DOHH2 (cell line): ENCODE measurements at regions not wholly inside any gene's neighbourhood (a gene's known extent, or its start where the extent isn't known, plus 50 kb on each side); places are given as distances from the start of the nearest gene placed in this dataset.

Experiments
- H3F3A ChIP-seq: fragments of 200-600 bp; sonication (generic), shearing (Covaris generic); 2 replicates; pipeline ENCODE4 v1.6.0; 2016; ENCODE audit warnings: antibody characterized with exemption, mild to moderate bottlenecking; ENCODE audit not compliant: control insufficient read depth, insufficient read depth
- H3K27ac ChIP-seq: fragments of 200-600 bp; sonication (generic); 2 replicates; pipeline ENCODE4 v1.5.1; 2014; ENCODE audit warnings: low read depth, mild to moderate bottlenecking, low read length, moderate library complexity
- H3K27me3 ChIP-seq: fragments of 200-600 bp; sonication (generic); 2 replicates; pipeline ENCODE4 v1.6.1; 2014; ENCODE audit warnings: mild to moderate bottlenecking, low read length, mixed read lengths; ENCODE audit not compliant: control insufficient read depth
- H3K36me3 ChIP-seq: fragments of 200-600 bp; sonication (generic); 2 replicates; pipeline ENCODE4 v1.6.1; 2014; ENCODE audit warnings: mild to moderate bottlenecking, low read length, moderate library complexity, mixed read lengths; ENCODE audit not compliant: control insufficient read depth
- H3K4me1 ChIP-seq: fragments of 200-600 bp; sonication (generic); 2 replicates; pipeline ENCODE4 v1.6.1; 2014; ENCODE audit warnings: mild to moderate bottlenecking, low read length, mixed read lengths; ENCODE audit not compliant: control insufficient read depth
- H3K4me2 ChIP-seq: fragments of 200-600 bp; sonication (generic); 2 replicates; pipeline ENCODE4 v1.6.0; 2014; ENCODE audit warnings: mild to moderate bottlenecking, low read length, moderate library complexity
- H3K4me3 ChIP-seq: fragments of 200-600 bp; sonication (generic); 2 replicates; pipeline ENCODE4 v1.5.1; 2014; ENCODE audit warnings: mild to moderate bottlenecking, low read length, mixed read lengths
- H3K79me2 ChIP-seq: fragments of 200-600 bp; sonication (generic); 2 replicates; pipeline ENCODE4 v1.6.1; 2014; ENCODE audit warnings: mild to moderate bottlenecking, low read length, mixed read lengths; ENCODE audit not compliant: control insufficient read depth
- H3K9me2 ChIP-seq: fragments of 200-600 bp; sonication (generic); replicated peaks from 2 replicates; pipeline ENCODE4 v1.6.1; 2014; ENCODE audit warnings: mild to moderate bottlenecking, low read length, mixed read lengths; ENCODE audit not compliant: control insufficient read depth
- H3K9me3 ChIP-seq: fragments of 200-600 bp; sonication (generic); 2 replicates; pipeline ENCODE4 v1.6.1; 2014; ENCODE audit warnings: antibody characterized with exemption, low read length, mixed read lengths; ENCODE audit not compliant: control insufficient read depth, insufficient read depth
- H4K20me1 ChIP-seq: fragments of 200-600 bp; sonication (generic); 2 replicates; pipeline ENCODE4 v1.6.0; 2014; ENCODE audit warnings: low read depth, mild to moderate bottlenecking, antibody characterized with exemption, low read length, moderate library complexity; ENCODE audit not compliant: control insufficient read depth, insufficient read depth
- CTCF ChIP-seq: fragments of 200-600 bp; sonication (generic); IDR thresholded peaks from one replicate; pipeline ENCODE4 v1.5.1; 2014; ENCODE audit warnings: antibody characterized with exemption, mild to moderate bottlenecking, low read depth, low read length; ENCODE audit not compliant: poor library complexity, severe bottlenecking
- EZH2phosphoT487 ChIP-seq: fragments of 200-600 bp; sonication (generic); IDR thresholded peaks from 2 replicates; pipeline ENCODE4 v1.6.1; 2017; ENCODE audit warnings: borderline replicate concordance, mild to moderate bottlenecking, antibody characterized with exemption, low read length, moderate library complexity, mixed read lengths

GRCh38 chr15:50819344-50819743 is 53.8 kb upstream of the SPPL2A start:
- Histone ChIP-seq H3K36me3 (no peaks in the 10 kb centered on the region), H3K9me3 (no peaks in the 10 kb centered on the region), H3K4me3 (no peak overlapping the region), H3K27ac (no peak overlapping the region), H3K9me2 (no peaks in the 10 kb centered on the region), H3K27me3 (peaks cover 9% of the 10 kb centered on the region), H3K4me1 (no peaks in the 10 kb centered on the region), H3F3A (no peaks in the 10 kb centered on the region), H4K20me1 (no peaks in the 10 kb centered on the region), H3K4me2 (no peak overlapping the region), H3K79me2 (no peaks in the 10 kb centered on the region)
- TF ChIP-seq CTCF (no peak), EZH2phosphoT487 (no peak)

- no peaks in the 10 kb centered on the region for H3K9me3 ChIP-seq
- no peak for TF ChIP-seq EZH2phosphoT487
- no peak for TF ChIP-seq CTCF
- no peaks in the 10 kb centered on the region for H3K79me2 ChIP-seq
- H3F3A ChIP-seq, result no peaks in the 10 kb centered on the region
- no peaks in the 10 kb centered on the region for H3K4me1 ChIP-seq
- H3K36me3 ChIP-seq, result no peaks in the 10 kb centered on the region
- H3K4me3 ChIP-seq, result no peak overlapping the region
- peaks cover 9% of the 10 kb centered on the region for H3K27me3 ChIP-seq
- no peaks in the 10 kb centered on the region for H4K20me1 ChIP-seq
- H3K9me2 ChIP-seq, result no peaks in the 10 kb centered on the region
- H3K4me2 ChIP-seq, result no peak overlapping the region
- no peak overlapping the region for H3K27ac ChIP-seq
Observed at GRCh38 chr15:50815958-50816590, 50.6 kb upstream of the SPPL2A start.
